OCI-LY1 (cell line): ENCODE measurements at regions not wholly inside any gene's neighbourhood (a gene's known extent, or its start where the extent isn't known, plus 50 kb on each side); places are given as distances from the start of the nearest gene placed in this dataset.

ENCODE experiments used
- EZH2 ChIP-seq: fragments of 200-600 bp; sonication (generic), shearing (Covaris generic); IDR thresholded peaks from 2 replicates; pipeline ENCODE4 v1.8.0; 2017; ENCODE audit warnings: borderline replicate concordance, mixed run types, mild to moderate bottlenecking, antibody characterized with exemption, low read length, moderate library complexity, mixed read lengths
- TF ChIP-seq, protein P1 (sequence below): fragments of 200-600 bp; sonication (generic), shearing (Covaris generic); IDR thresholded peaks from 2 replicates; pipeline ENCODE4 v1.5.1; 2017; ENCODE audit warnings: mild to moderate bottlenecking, antibody characterized with exemption, low read length, moderate library complexity, mixed read lengths

DNA sequence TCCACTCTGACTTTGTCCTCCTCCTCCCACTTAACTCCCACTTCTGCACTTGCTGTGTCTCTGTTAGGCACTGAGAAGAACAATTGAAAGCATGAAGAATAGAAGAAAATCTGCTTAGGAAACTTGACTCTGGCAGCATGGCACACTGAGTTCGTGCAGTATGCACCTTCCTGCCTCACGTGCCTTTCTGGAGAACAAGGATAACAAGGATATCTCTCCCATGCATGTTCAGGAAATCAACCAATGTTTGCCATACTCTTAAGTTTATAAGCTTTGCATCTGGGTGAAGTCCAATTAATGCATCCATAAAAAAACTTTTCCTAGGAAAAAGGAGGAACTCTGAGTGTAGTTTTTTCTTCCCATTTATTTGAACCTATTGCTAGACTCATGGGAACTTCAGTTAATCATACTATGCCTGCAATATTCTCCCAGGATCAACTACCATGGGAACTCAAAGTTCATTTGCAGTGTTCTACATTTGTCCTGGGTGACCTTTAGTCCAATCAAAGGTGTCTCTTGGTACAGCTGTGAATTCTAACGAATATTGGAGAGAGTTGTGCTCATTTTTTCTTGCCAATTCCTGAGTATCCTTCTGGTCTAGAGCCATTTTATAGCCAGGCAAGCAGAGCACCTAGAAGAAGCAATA lies 227.0 kb downstream of the ENC1 start:
- TF ChIP-seq, protein P1, sequence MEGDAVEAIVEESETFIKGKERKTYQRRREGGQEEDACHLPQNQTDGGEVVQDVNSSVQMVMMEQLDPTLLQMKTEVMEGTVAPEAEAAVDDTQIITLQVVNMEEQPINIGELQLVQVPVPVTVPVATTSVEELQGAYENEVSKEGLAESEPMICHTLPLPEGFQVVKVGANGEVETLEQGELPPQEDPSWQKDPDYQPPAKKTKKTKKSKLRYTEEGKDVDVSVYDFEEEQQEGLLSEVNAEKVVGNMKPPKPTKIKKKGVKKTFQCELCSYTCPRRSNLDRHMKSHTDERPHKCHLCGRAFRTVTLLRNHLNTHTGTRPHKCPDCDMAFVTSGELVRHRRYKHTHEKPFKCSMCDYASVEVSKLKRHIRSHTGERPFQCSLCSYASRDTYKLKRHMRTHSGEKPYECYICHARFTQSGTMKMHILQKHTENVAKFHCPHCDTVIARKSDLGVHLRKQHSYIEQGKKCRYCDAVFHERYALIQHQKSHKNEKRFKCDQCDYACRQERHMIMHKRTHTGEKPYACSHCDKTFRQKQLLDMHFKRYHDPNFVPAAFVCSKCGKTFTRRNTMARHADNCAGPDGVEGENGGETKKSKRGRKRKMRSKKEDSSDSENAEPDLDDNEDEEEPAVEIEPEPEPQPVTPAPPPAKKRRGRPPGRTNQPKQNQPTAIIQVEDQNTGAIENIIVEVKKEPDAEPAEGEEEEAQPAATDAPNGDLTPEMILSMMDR: no peak
- TF ChIP-seq EZH2: no peak
